Mesothelial cell of epicardium (in vitro differentiated cells): ENCODE measurements at regions not wholly inside any gene's neighbourhood (a gene's known extent, or its start where the extent isn't known, plus 50 kb on each side); places are given as distances from the start of the nearest gene placed in this dataset.

Experiments
- DNase-seq, 2 experiments: peaks; one replicate each; pipeline ENCODE4 v3.0.0; 2021; ENCODE audit warnings: low spot score in 2 of 2; ENCODE audit not compliant: unreplicated experiment in 2 of 2
- H3K27ac Mint-ChIP-seq: 2 replicates; pipeline ENCODE4 v1.8.0; 2021; ENCODE audit warnings: mixed read lengths
- H3K27me3 Mint-ChIP-seq: 2 replicates; pipeline ENCODE4 v1.8.0; 2021; ENCODE audit warnings: low read depth, mixed read lengths
- H3K36me3 Mint-ChIP-seq: 2 replicates; pipeline ENCODE4 v1.8.0; 2021; ENCODE audit warnings: mixed read lengths
- H3K4me1 Mint-ChIP-seq: 2 replicates; pipeline ENCODE4 v1.8.0; 2021; ENCODE audit warnings: mixed read lengths
- H3K4me3 Mint-ChIP-seq: 2 replicates; pipeline ENCODE4 v1.8.0; 2021; ENCODE audit warnings: mild to moderate bottlenecking, moderate library complexity, mixed read lengths
- H3K9me3 Mint-ChIP-seq: 2 replicates; pipeline ENCODE4 v1.8.0; 2021; ENCODE audit warnings: mixed read lengths
- CTCF ChIP-seq: fragments of 200-600 bp; sonication (generic); IDR thresholded peaks from one replicate; pipeline ENCODE4 v1.5.0; 2021; ENCODE audit warnings: antibody characterized with exemption; ENCODE audit not compliant: unreplicated experiment

GRCh38 chr14:34372786-34373185 is 89.3 kb downstream of the SPTSSA start:
- DNase-seq, result no peak
- Mint-ChIP-seq H3K9me3 (no peaks in the 10 kb centered on the region), H3K27ac (no peak overlapping the region), H3K36me3 (no peaks in the 10 kb centered on the region), H3K4me3 (no peak overlapping the region), H3K27me3 (no peaks in the 10 kb centered on the region), H3K4me1 (peaks cover 16% of the 10 kb centered on the region)
- no peak for TF ChIP-seq CTCF

GRCh38 chr14:34369648-34370030 is 92.4 kb downstream of the SPTSSA start:
- H3K4me3 Mint-ChIP-seq, result no peak overlapping the region

DNA sequence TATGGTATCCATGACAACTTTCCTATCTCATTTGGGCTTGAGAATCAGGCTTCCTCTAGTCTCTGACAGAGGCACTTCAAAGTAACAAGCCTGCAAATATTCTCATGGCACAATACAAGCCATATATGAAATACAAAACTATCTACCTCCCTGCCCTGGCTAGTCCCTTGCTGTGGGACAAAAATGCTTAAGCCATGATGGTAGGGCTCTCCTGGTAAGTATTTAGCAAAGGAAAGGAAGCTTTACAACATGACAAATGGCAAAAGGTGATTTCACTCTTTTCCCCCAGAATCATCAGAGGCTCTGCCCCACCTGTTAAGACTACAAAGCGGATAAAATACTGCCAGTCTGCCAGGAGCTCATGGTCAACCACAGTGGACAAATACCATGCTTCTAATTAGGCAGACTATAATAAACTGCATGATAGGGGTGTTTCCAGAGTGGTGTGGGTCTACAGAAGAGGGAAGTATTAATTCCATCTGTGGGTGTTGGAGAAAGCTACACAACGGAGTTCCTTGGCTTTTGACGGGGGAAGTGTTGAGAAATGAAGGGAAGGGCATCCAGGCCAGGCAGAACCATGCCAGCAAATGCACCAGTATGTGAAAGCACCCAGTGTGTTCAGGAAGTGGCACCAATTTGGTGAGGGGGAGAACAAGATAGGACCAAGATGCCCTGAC is 92.9 kb downstream of the SPTSSA start:
- no peak for DNase-seq
- H3K4me3 Mint-ChIP-seq, result no peak overlapping the region
- peaks cover 2% of the 10 kb centered on the region for H3K27me3 Mint-ChIP-seq
- no peak for TF ChIP-seq CTCF
- no peaks in the 10 kb centered on the region for H3K9me3 Mint-ChIP-seq
- no peaks in the 10 kb centered on the region for H3K36me3 Mint-ChIP-seq
- H3K27ac Mint-ChIP-seq, result no peak overlapping the region
- peaks cover 22% of the 10 kb centered on the region for H3K4me1 Mint-ChIP-seq

More at GRCh38 chr14:34369648-34370030, 92.4 kb downstream of the SPTSSA start:
- no peak overlapping the region for H3K27ac Mint-ChIP-seq
- H3K27me3 Mint-ChIP-seq, result no peaks in the 10 kb centered on the region
- no peak for DNase-seq
- peaks cover 22% of the 10 kb centered on the region for H3K4me1 Mint-ChIP-seq
- TF ChIP-seq CTCF, result no peak
- H3K9me3 Mint-ChIP-seq, result no peaks in the 10 kb centered on the region
- no peaks in the 10 kb centered on the region for H3K36me3 Mint-ChIP-seq

DNA sequence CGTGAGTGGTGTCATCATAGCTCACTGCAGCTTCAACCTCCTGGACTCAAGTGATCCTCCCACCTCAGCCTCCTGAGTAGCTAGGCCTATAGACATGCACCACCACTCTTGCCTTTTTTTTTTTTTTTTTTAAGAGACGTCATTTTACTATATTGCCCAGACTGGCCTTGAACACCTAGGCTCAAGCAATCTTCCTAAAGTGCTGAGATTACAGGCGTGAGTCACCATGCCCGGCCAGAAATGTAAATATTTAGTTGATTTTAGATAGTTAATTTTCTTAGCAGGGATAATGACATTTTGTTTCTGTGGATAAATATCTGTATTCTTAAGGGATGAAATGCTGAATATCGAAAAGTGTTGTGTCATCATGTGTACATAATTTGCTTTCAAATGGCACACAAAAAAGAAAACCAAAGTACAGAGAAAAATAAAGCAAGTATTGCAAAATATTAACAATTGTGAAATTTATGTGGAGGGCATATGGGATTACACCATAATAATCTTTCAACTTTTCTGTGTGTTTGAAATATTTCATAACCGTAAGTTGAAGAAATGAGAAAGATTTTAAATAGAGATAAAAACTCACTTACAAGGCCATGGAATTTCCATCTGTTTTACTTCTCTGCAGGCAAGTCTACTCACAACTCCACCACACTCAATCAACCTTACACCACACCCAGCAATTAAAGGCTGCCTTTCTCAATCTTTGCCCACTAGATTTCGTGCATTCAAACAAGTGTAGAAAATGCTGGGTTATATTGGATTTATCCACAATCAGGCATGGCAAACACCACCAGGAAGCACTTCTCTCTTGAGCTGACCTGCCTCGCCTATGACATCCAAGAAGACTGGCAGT is 93.7 kb downstream of the SPTSSA start:
- Mint-ChIP-seq H3K27me3 (peaks cover 4% of the 10 kb centered on the region), H3K36me3 (no peaks in the 10 kb centered on the region), H3K9me3 (no peaks in the 10 kb centered on the region), H3K4me1 (peaks cover 22% of the 10 kb centered on the region), H3K27ac (peak overlapping the region; percentile 18), H3K4me3 (no peak overlapping the region)
- no peak for TF ChIP-seq CTCF
- no peak for DNase-seq

DNA sequence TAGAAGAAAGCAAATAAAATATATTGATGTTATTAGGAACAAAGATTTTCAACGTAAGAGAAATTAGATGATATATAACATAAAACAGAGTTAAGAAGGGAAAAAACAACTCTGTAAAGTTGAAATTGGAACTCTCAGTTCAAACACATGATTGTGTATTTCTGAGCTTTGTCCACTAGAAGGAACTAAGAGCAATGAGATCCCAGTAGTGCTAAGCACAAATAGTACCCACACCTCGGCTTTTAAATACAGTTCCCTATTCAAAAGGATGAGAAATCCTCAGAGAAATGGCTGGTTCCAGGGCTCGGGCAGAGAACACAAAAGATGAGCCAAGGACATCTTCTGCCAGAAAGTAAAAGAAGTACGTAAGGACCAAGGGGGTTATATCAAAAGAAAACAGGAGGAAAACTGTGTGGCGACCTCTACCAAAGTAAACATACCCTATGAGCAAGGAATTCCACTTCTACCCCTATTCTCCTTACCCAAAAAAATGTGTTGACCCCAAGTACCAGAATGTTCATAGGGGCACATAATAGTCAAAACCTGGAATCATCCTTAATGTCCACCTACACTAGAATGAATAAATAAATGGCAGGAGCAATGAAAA is 96.6 kb downstream of the SPTSSA start:
- Mint-ChIP-seq H3K27ac (no peak overlapping the region), H3K4me1 (peaks cover 31% of the 10 kb centered on the region), H3K36me3 (no peaks in the 10 kb centered on the region), H3K4me3 (no peak overlapping the region), H3K27me3 (peaks cover 4% of the 10 kb centered on the region), H3K9me3 (no peaks in the 10 kb centered on the region)
- no peak for TF ChIP-seq CTCF
- DNase-seq, result no peak
